NCI-H82 (cell line): ENCODE measurements at regions not wholly inside any gene's neighbourhood (a gene's known extent, or its start where the extent isn't known, plus 50 kb on each side); places are given as distances from the start of the nearest gene placed in this dataset.

Experiments used
- DNase-seq: peaks from one replicate; lab custom pipeline; 2025; lab: John Stamatoyannopoulos, UW

DNA sequence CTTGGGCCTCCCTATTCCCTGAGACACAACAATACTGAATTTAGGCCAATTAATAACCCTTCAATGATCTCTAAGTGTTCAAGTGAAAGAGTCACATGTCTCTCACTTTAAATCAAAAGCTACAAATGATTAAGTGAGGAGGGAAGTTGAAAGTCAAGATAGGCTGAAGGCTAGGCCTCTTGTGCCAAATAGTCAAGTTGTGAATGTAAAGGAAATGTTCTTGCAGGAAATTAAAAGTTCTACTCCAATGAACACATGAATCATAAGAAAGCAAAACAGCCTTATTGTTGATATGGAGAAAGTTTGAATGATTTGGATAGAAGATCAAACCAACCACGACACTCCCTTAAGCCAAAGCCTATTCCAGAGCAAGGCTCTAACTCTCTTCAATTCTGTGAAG lies 286.9 kb downstream of the MEIS1 start:
- DNase-seq = no peak

GRCh38 chr2:66724241-66724640 lies 289.3 kb downstream of the MEIS1 start:
- no peak for DNase-seq

DNA sequence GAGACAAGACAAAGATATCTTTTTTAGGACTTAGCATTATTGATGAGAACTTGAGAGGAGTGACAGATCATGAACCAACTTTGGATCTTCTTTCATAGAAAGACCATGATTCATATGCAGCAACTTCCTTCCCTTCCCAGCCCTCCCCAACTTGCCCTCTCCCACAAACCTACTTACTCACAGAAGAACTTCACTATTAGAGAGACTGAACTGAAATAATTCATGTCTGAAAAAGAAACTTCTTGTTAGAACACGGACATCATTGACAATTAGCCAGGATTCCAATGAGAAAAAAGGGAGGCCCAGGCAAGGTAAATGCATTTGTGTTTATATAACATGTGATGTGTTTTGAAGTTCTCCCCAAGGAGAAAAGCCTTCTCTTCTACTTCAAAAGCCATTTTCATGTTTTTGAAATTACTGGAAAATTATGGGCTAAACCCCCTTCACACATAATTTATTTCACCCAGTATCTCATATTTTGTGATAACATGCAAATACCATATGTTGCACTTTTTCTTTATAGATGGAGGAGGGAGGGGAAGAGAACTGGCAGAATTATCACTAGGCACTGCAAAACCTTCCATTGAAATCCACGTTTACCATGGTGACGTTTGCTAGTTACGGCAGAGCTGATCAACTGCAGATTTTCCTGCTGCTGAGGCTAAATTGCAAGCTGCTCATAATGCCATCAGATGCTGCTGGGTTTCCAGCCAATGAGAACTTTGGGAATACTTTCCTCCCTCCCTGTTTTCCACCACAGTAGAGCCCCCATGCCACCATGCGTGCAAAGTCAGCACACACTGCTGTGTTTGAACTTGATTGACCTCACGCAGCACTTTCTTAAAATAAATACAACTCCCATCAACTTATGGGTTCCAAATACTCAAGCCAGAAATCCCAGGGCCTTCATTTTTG lies 294.7 kb downstream of the MEIS1 start:
- no peak for DNase-seq

- DNase-seq = no peak
Observed at GRCh38 chr2:66730441-66730840, 295.5 kb downstream of the MEIS1 start.

DNA sequence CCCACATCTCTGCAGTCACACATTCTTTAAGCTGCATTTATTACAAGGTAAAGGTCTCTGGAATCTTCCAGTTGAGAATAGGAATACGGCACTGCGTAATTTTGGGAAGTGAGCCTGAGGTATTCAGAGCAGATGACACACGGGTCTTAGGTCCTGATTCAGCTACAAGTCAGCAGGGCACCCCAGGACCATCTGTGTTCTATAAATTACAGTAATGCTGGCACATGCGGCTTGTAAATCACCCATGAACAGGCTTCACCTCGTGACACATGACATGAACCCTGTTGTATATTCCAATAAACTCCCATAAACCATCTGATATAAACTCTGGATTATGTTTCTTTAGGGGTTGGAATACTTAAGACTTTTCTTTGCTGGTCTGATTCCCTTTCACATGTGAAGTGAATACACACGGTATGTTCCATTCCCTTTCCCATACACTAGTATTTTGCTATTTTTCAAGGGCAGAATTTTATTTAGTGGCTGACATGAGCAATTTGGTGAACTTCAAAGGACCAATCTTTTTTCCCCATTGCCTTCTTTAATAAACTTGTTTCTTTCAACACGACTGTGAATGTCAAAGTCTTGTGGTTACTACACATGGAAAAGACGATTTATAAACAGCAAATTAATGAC lies 298.6 kb downstream of the MEIS1 start:
- peak; percentile 67 for DNase-seq

DNA sequence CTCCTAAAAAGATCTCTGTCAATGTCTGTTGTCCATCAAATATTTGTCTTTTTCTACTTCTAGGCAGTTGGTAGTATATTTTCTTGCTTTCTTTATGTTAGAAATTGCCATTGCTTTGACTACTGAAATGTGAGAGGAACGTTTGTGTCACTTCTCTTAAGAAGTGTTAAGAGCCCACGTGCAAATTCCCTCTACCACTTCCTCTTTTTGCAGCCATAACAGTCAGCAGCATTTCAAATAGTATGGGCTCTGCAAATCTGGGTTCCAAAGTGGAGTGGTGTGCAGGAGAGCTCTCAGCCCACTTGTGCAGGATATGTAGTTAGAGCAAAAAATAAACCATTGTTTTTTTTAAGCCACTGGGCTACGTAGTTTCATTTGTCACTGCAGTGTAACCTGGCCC lies 314.0 kb downstream of the MEIS1 start:
- no peak for DNase-seq

GRCh38 chr2:66749566-66749965 lies 314.6 kb downstream of the MEIS1 start:
- no peak for DNase-seq

- no peak for DNase-seq
Observed at GRCh38 chr2:66753257-66753656, 318.3 kb downstream of the MEIS1 start.

DNA sequence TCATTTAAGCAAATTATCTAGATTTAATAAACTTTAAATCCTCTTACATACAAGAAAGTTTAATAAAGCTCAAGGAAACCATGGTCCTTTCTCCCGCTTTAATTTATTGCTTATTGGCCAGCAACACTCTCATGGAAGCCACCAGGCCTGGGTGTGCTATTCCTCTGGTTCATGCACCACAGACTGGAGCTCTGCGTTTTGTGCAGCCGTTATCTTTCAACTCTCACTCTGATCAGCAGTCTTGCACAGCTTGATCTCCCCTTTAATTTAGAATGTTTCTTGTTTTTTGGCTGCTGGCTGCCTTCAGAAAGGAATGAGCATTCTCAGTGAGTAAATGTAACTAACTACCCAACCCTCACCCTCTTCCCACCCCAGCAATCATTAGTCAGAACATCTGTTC lies 318.7 kb downstream of the MEIS1 start:
- no peak for DNase-seq

GRCh38 chr2:66755974-66756373 lies 321.0 kb downstream of the MEIS1 start:
- no peak for DNase-seq

GRCh38 chr2:66761826-66762225 lies 326.9 kb downstream of the MEIS1 start:
- DNase-seq = no peak

DNA sequence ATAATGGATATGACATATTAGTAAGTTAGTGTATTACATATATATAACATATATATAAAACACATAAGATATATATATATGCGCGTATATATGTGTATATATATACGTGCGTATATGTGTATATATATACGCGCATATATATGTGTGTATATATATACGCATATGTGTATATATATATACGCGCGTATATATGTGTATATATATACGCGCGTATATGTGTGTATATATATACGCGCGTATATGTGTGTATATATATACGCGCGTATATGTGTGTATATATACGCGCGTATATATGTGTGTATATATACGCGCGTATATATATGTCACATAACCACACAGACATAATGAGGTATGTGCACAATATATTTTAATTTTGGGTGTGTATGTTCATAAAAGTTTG lies 327.8 kb downstream of the MEIS1 start:
- no peak for DNase-seq

GRCh38 chr2:66766582-66766981 lies 331.7 kb downstream of the MEIS1 start:
- DNase-seq = no peak

- no peak for DNase-seq
Observed at GRCh38 chr2:66771359-66771976, 336.5 kb downstream of the MEIS1 start.

DNA sequence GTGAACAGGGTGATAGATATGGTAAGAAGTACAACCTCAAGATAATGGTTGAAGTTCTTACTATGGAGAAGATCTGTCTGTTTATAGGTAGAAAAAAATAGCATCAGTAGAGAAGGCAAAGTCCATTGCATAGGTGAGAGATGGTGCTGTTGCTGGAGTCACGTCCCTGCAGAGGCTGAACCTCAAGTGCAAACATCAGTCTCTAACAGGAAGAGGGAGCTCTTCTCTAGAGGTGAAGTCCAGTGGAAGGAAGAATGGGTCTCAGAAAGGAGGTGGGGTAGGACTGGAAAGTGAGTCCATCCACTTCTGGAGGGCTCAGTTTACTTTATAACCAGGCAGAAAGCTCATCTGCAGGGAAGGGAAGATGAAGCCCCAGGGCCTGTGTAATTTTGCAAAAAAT lies 337.7 kb downstream of the MEIS1 start:
- DNase-seq = no peak

DNA sequence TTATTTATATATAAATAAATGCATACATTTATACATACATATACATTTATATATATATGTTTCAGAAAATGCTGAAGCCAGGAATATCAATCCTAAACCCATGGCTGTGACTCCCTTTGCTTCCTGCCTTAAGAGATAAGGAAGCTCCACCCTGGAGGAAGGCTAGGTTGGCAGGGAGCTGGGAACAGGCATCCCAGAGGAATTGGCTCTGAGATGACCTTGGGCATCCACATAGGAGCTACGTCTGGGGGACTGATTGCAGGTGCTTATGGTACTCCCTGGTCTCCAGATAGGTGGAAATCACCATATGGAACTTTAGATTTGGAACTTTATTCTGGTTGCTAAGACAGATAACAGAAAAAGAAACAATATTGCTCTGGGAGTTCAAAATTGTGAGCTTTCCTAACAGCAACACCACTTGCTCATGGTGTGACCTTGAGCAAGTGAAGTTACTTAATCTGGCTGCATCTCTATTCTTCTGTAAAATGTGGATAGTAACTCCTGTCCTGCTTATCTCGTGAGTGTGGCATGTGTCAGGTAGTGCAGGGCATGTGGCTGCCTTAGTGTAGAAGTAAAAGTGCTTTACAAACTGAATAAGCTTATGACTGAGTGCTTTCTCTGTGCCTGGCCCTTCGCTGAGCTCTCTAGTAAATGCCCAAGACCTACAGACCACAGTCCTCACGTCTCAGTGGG lies 341.0 kb downstream of the MEIS1 start:
- DNase-seq = no peak

DNA sequence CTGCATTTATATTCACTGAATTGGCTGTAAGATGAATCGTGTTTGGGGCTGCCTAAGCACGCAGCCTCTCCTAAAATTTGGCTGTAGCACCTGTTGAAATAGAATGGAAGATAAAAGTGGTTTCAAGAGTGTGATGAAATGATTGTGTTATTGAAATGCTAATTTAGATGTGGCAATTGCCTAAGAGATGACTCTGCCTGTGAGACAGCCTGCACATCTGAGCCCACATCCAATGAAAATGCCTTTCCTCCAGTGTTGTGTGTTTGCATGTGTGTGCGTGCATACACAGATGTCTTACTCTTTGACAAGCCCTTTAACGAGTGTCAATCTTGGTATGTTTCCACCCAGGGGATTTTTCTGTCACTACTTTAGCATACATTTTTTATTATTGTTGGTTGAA lies 346.9 kb downstream of the MEIS1 start:
- DNase-seq = no peak

DNA sequence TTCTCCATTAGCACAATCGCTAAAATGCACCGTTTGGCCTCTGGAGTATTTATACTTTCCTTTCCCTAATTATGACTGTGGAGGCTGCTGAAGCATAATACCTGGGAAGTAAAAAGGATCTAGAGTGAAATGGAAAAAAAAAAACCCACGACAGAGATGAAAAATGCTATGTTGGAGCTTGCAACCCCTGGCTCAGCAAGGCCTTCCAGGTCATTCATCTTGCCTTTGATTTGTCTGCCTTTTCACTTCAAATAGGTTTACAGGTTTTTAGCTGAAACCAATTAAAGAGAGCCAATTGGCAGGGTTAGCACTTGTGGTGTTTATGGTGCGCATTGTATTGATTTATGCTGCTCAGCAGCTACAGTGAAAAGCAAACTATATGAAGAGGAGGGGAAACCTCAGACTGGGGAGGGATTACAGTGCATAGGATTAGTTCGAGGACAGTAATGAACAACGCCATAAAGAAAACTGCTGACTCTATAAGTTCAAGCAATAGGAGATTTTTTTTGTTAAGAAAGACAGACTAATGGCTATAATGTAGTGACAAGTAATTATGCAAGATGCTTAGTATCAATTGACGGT lies 347.9 kb downstream of the MEIS1 start:
- DNase-seq = peak; percentile 59

DNA sequence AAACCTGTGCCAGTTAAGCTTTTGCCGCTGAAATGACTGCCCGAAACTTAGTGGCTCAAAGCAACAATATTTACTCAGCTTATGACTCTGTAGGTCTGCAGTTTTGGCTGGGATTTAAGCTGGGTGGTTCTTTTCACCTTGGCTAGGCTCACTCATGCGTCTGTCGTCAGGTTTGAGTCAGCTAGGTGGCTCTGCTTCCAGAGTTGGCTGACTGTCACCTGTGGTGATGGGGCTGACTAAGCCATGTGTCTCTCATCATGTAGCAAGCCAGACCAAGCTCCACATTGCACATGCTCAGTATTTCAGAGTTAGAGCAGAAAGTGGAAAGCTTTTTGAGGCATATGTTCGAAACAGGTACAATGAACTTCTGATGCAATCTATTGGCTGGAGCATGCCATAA lies 354.8 kb downstream of the MEIS1 start:
- no peak for DNase-seq

GRCh38 chr2:66790651-66791181 lies 355.8 kb downstream of the MEIS1 start:
- no peak for DNase-seq

DNA sequence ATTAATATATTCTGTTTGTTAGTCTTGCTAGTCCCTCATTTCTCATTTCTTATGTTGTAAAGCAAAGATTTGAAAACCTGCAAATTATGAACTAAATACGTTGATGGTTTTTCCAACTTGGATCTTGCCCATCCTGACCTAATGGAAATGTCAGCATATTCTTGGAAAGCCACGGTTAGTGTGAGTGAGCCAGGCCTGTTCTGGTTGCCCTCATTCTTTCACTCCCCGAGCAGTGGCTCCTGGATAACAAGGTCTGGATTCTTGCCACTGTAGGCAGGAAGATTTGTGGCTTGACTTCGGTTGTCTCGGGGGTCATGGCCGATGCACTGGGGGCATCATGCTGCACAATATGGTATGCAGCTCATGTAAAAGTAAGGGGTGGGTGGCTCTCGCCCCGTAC lies 359.1 kb downstream of the MEIS1 start:
- DNase-seq = no peak

DNA sequence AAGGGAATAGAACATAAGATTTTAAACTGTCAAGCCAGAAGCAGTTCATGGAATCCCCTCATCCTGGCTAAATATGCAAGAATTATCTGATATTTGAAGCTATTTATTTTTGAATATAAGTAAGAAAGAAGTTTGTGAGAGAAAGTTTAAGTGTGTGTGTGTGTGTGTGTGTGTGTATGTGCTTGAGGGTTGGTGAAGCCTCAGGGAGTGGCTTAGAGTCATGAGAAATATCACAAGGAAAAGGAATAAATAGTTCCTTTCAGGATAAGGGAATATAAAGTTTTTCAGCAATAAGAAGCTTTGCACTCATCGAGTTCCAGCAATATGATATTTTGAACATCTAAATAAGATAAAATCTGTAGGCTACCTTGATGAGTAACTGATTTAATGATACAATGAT lies 359.6 kb downstream of the MEIS1 start:
- DNase-seq = no peak
